Ureter (tissue), 1 donor: ENCODE measurements at regions not wholly inside any gene's neighbourhood (a gene's known extent, or its start where the extent isn't known, plus 50 kb on each side); places are given as distances from the start of the nearest gene placed in this dataset.

Experiments used
- DNase-seq: peaks from one replicate; pipeline ENCODE4 v3.0.0-alpha.2; 2020; ENCODE audit warnings: low spot score
- donor health status: DM: yes; HTN: yes; CAD: no.

DNA sequence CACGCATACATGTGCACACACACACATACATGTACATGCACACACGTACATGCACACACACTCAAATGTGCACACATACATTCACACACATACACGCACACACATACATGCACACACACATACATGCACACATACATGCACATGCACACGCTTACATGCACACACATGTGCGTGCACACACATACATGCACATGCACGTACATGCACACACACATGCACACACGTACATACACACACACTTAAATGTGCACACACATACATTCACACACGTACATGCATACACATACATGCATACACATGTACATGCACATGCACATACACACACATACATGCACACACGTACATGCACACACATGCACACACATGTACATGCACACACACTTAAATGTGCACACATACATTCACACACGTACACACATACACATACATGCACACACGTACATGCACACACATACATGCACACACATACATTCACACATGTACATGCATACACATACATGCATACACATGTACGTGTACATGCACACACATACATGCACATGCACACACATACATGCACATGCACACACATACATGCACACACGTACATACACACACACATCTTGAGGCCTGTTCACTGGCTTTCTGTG, 283.7 kb upstream of the ID2 start:
- DNase-seq = no peak

- no peak for DNase-seq
Measured at GRCh38 chr2:8399731-8400130, 282.1 kb upstream of the ID2 start.

- DNase-seq = no peak
Measured at GRCh38 chr2:8400196-8400595, 281.7 kb upstream of the ID2 start.

- no peak for DNase-seq
Measured at GRCh38 chr2:8402222-8402621, 279.6 kb upstream of the ID2 start.

GRCh38 chr2:8403876-8404275, 278.0 kb upstream of the ID2 start:
- no peak for DNase-seq

- no peak for DNase-seq
Measured at GRCh38 chr2:8405334-8405733, 276.5 kb upstream of the ID2 start.

DNA sequence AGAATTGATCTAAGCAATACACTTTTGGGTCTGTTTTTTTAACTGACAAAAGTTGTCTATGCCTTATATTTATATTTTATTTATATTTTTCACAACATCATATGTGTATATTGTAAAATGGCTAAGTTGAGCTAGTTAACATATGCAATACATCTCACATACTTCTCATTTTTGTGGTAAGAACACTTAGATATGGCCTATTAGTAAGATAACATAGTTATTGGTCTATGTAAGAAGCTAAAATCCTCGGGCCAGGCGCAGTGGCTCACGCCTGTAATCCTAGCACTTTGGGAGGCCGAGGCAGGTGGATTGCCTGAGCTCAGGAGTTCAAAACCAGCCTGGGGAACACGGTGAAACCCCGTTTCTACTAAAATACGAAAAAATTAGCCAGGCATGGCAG, 275.6 kb upstream of the ID2 start:
- no peak for DNase-seq

- no peak for DNase-seq
Measured at GRCh38 chr2:8407332-8407731, 274.5 kb upstream of the ID2 start.

- no peak for DNase-seq
Measured at GRCh38 chr2:8408560-8409460, 273.0 kb upstream of the ID2 start.

- DNase-seq = no peak
Measured at GRCh38 chr2:8409461-8410260, 272.2 kb upstream of the ID2 start.

DNA sequence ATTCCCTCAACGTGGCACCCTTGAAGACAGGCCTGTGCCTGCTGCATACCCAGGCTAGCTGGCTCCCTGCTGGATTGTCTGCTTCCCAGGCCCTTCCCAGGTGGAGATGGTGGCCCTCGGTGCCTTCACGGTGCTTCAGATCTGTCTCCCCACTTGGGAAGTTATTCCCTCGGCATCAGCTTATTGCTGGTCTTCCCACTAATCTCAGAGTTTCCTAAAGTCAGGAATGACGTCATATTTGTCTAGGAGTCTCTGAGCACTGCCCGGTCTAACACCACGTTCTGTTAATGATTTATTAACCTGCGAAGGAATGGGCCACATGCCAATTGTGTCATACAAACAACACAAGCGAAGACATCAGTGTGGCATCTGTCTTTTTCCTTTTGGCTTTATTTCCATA, 269.8 kb upstream of the ID2 start:
- no peak for DNase-seq

DNA sequence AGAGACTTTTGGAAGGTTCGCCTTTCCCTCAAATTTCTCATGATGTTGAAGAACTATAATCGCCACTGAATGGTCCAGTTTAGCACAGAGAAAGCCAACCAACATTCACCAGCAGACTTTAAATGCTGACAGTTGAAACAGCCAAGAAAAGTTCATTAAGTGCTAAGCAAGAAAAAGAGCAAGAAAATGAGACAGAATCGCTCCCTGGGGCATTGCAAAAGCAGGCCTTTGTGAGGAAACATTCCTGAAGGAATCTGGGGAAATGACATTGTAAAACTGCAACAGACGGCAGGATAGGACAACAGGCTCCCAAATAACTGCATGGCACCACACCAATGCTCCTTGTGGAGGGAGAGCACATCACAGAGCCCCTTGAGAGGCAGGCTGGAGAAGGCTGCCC, 269.3 kb upstream of the ID2 start:
- no peak for DNase-seq

DNA sequence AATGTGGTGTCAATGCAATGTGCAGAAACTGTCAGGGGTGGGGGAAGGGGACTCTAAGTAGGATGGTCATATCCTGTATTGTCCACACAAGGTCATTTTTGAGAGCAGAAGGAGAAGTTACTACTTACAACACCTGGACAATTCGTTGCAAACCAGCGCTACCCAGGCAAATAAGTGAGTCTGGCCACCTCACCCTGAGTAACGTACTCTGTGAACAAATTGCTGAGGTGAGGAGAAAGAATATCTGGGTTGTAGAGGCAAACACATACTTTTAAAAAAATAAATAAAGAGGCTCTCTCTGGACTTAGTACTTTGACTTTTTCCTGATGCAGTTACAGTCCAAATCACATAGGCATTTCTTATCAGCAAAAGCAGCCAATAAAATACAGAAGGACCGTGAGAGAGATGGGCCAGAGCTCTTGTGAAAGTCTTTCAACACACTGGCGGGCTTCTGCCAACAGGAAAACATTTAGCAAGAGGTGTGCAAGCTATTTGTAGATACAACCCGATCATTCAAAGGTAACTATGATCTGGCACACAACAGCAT, 268.2 kb upstream of the ID2 start:
- DNase-seq = no peak

GRCh38 chr2:8414946-8415879, 266.6 kb upstream of the ID2 start:
- DNase-seq = no peak

DNA sequence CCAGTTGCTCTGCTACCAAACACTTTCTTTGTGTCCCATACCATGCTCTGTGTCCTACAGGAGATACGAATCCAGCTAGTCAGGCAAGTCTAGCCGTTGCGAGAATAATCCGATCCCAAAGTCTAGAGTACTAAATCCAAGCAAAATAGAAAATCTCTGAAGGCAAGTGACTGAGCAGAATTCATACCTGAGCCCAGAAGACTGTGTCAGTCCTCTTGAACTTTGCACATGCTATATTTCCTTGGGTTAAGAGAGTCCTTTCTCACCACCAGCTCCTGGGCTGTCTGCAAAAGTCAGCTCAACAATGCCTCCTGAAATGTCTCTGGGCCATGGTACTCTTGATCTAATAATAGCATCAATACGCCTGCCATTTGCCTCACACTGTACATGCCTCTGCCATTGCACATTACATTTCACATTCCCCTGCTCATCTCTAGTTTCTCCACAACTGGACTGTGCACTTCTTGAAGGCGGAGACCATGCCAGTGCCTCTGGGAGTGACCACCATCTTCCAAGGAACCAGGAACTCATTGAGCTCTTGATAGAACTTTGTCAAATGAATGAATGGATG, 265.8 kb upstream of the ID2 start:
- DNase-seq = no peak

- DNase-seq = no peak
Measured at GRCh38 chr2:8416849-8417832, 264.7 kb upstream of the ID2 start.

GRCh38 chr2:8418721-8419120, 263.1 kb upstream of the ID2 start:
- no peak for DNase-seq

DNA sequence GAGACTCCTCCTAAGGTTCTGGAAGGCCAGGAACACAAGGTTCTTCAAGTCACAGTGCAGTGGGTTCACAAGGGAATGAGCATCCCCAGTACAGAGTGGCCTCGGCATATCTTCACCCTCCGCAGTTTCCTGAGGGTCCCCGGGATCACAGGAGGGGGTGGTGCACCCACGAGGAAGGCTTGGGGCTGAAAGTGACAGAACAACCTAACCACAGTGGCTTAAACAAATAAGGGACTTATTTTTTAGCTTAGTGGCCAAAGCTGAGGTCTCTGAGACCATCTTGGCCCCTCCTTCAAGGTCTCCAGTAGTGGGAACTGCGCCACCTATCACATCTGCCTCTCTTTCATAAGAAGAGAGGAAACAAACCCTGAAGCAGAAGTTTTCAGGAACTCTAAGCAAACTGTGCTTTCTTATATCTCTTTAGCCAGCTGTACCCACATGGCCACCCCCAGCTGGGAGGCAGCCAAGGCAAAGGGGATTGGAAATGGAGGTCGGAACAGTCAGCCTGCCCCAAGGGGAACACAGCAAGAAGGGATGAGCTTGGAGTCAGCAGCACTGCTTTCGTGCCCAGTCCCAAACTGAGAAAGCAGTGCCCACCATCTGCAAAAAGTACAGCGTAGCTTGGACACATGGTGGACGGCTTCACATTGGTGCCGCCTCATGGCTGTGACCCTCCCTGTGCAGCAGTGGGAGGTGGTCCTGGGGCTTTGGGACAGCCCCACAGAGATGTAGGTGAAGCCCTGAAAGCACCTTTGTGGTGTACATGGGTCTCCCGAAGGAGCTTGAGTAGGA, 260.0 kb upstream of the ID2 start:
- DNase-seq = no peak

- DNase-seq = no peak
Measured at GRCh38 chr2:8422450-8422800, 259.4 kb upstream of the ID2 start.
